ENCODE measurements at regions not wholly inside any gene's neighbourhood (a gene's known extent, or its start where the extent isn't known, plus 50 kb on each side); places are given as distances from the start of the nearest gene placed in this dataset.
A peak's percentile ranks its signal among the peaks of the same experiment; 100 is the strongest.

- DNase-seq = no peak
Measured at GRCh38 chr3:69567023-69567709, 172.1 kb upstream of the MITF start.

GRCh38 chr3:69566275-69566674 lies 173.0 kb upstream of the MITF start:
- no peak for DNase-seq

- no peak for DNase-seq
Measured at GRCh38 chr3:69565316-69565715, 173.9 kb upstream of the MITF start.

GRCh38 chr3:69563981-69564380 lies 175.3 kb upstream of the MITF start:
- no peak for DNase-seq

- DNase-seq = no peak
Measured at GRCh38 chr3:69563151-69563550, 176.1 kb upstream of the MITF start.

GRCh38 chr3:69562020-69562419 lies 176.1 kb upstream of the FRMD4B start:
- DNase-seq = no peak

GRCh38 chr3:69560818-69561217 lies 174.9 kb upstream of the FRMD4B start:
- no peak for DNase-seq

GRCh38 chr3:69560116-69560515 lies 174.2 kb upstream of the FRMD4B start:
- DNase-seq = no peak

GRCh38 chr3:69558912-69559311 lies 173.0 kb upstream of the FRMD4B start:
- no peak for DNase-seq

- DNase-seq = no peak
Measured at GRCh38 chr3:69554576-69554975, 168.7 kb upstream of the FRMD4B start.

GRCh38 chr3:69553888-69554287 lies 168.0 kb upstream of the FRMD4B start:
- no peak for DNase-seq

GRCh38 chr3:69547461-69547880 lies 161.6 kb upstream of the FRMD4B start:
- no peak for DNase-seq

GRCh38 chr3:69542805-69543429 lies 157.0 kb upstream of the FRMD4B start:
- no peak for DNase-seq

- no peak for DNase-seq
Measured at GRCh38 chr3:69542089-69542804, 156.4 kb upstream of the FRMD4B start.

GRCh38 chr3:69541711-69542088 lies 155.8 kb upstream of the FRMD4B start:
- peak; percentile 5 for DNase-seq

- DNase-seq = no peak
Measured at GRCh38 chr3:69540706-69541581, 155.1 kb upstream of the FRMD4B start.

- no peak for DNase-seq
Measured at GRCh38 chr3:69539134-69539533, 153.2 kb upstream of the FRMD4B start.

- DNase-seq = no peak
Measured at GRCh38 chr3:69538281-69538680, 152.4 kb upstream of the FRMD4B start.

- no peak for DNase-seq
Measured at GRCh38 chr3:69536306-69537020, 150.6 kb upstream of the FRMD4B start.

GRCh38 chr3:69535613-69536012 lies 149.7 kb upstream of the FRMD4B start:
- no peak for DNase-seq

- DNase-seq = no peak
Measured at GRCh38 chr3:69532547-69533224, 146.8 kb upstream of the FRMD4B start.
